Nephron (organoid): ENCODE measurements at regions not wholly inside any gene's neighbourhood (a gene's known extent, or its start where the extent isn't known, plus 50 kb on each side); places are given as distances from the start of the nearest gene placed in this dataset.
A peak's percentile ranks its signal among the peaks of the same experiment; 100 is the strongest.

Experiments used
- H3K27ac Mint-ChIP-seq, 3 experiments: 2 replicates each; pipeline ENCODE4 v1.8.0; 2020; ENCODE audit warnings: mixed read lengths in 3 of 3, mild to moderate bottlenecking in 2 of 3, moderate library complexity in 1 of 3
- H3K27me3 Mint-ChIP-seq: 2 replicates; pipeline ENCODE4 v1.8.0; 2021; ENCODE audit warnings: low read depth, mild to moderate bottlenecking, moderate library complexity, mixed read lengths
- H3K36me3 Mint-ChIP-seq: 2 replicates; pipeline ENCODE4 v1.8.0; 2020; ENCODE audit warnings: low read depth, mixed read lengths
- H3K4me1 Mint-ChIP-seq: 2 replicates; pipeline ENCODE4 v1.8.0; 2020; ENCODE audit warnings: mixed read lengths
- H3K4me3 Mint-ChIP-seq, 3 experiments: 2 replicates each; pipeline ENCODE4 v1.8.0; 2020; ENCODE audit warnings: mild to moderate bottlenecking in 3 of 3, mixed read lengths in 3 of 3, moderate library complexity in 2 of 3
- H3K9me3 Mint-ChIP-seq: 2 replicates; pipeline ENCODE4 v1.8.0; 2020; ENCODE audit warnings: mixed read lengths
- CTCF ChIP-seq, 3 experiments: fragments of 200-600 bp; sonication (generic); IDR thresholded peaks; one replicate each; pipeline ENCODE4 v1.5.0; 2021; ENCODE audit warnings: antibody characterized with exemption in 3 of 3; ENCODE audit not compliant: unreplicated experiment in 3 of 3

GRCh38 chr7:25625306-25625992 is 397.2 kb upstream of the NPVF start:
- Mint-ChIP-seq H3K36me3 (peaks cover 4% of the 10 kb centered on the region), H3K27me3 (no peaks in the 10 kb centered on the region), H3K9me3 (no peaks in the 10 kb centered on the region), H3K27ac (peak overlapping the region; percentile 91 to 96 (median 95)), H3K4me3 (peak overlapping the region in 1 of 3 experiments; percentile 19), H3K4me1 (peaks cover 53% of the 10 kb centered on the region)
- TF ChIP-seq CTCF (IDR thresholded peaks at IDR 0.05; ENCODE audit: unreplicated experiment in 3 of 3), result no peak

GRCh38 chr7:25626451-25627131 is 398.3 kb upstream of the NPVF start:
- H3K4me1 Mint-ChIP-seq, result peaks cover 52% of the 10 kb centered on the region
- no peak for TF ChIP-seq CTCF (IDR thresholded peaks at IDR 0.05; ENCODE audit: unreplicated experiment in 3 of 3)

GRCh38 chr7:25628446-25628845 is 400.2 kb upstream of the NPVF start:
- Mint-ChIP-seq H3K4me3 (no peak overlapping the region), H3K36me3 (no peaks in the 10 kb centered on the region), H3K9me3 (no peaks in the 10 kb centered on the region), H3K4me1 (peaks cover 56% of the 10 kb centered on the region), H3K27ac (peak overlapping the region in 1 of 3 experiments; percentile 34), H3K27me3 (no peaks in the 10 kb centered on the region)
- TF ChIP-seq CTCF (IDR thresholded peaks at IDR 0.05; ENCODE audit: unreplicated experiment in 3 of 3), result no peak

More at GRCh38 chr7:25626451-25627131, 398.3 kb upstream of the NPVF start:
- Mint-ChIP-seq H3K4me3 (no peak overlapping the region), H3K27ac (peak overlapping the region; percentile 22 to 95 (median 91)), H3K36me3 (peaks cover 4% of the 10 kb centered on the region), H3K27me3 (no peaks in the 10 kb centered on the region), H3K9me3 (no peaks in the 10 kb centered on the region)

GRCh38 chr7:25632616-25633015 is 404.3 kb upstream of the NPVF start:
- Mint-ChIP-seq H3K36me3 (no peaks in the 10 kb centered on the region), H3K4me1 (peaks cover 57% of the 10 kb centered on the region), H3K27me3 (no peaks in the 10 kb centered on the region), H3K4me3 (no peak overlapping the region), H3K27ac (peak overlapping the region; percentile 42 to 88 (median 68)), H3K9me3 (no peaks in the 10 kb centered on the region)
- TF ChIP-seq CTCF (IDR thresholded peaks at IDR 0.05; ENCODE audit: unreplicated experiment in 3 of 3), result no peak

- H3K9me3 Mint-ChIP-seq, result no peaks in the 10 kb centered on the region
Measured at GRCh38 chr7:25633426-25634036, 405.2 kb upstream of the NPVF start.

More at GRCh38 chr7:25633426-25634036, 405.2 kb upstream of the NPVF start:
- H3K4me1 Mint-ChIP-seq, result peaks cover 54% of the 10 kb centered on the region
- H3K27me3 Mint-ChIP-seq, result no peaks in the 10 kb centered on the region
- no peak for TF ChIP-seq CTCF (IDR thresholded peaks at IDR 0.05; ENCODE audit: unreplicated experiment in 3 of 3)
- H3K27ac Mint-ChIP-seq, result peak overlapping the region; percentile 42 to 88 (median 68)
- no peaks in the 10 kb centered on the region for H3K36me3 Mint-ChIP-seq
- no peak overlapping the region for H3K4me3 Mint-ChIP-seq
